ENCODE measurements at regions not wholly inside any gene's neighbourhood (a gene's known extent, or its start where the extent isn't known, plus 50 kb on each side); places are given as distances from the start of the nearest gene placed in this dataset.
"Not testable (repeated sequence)": the region's sequence is repeated elsewhere in the genome, so short reads cannot be mapped to it uniquely, and the experiment has no call there.

- DNase-seq (ENCODE audit: low spot score) = no peak
Measured at GRCh38 chr5:30596495-30597064, 596.9 kb upstream of the CDH6 start.

GRCh38 chr5:30594331-30594730 is 599.2 kb upstream of the CDH6 start:
- DNase-seq (ENCODE audit: low spot score) = no peak

- no peak for DNase-seq (ENCODE audit: low spot score)
Measured at GRCh38 chr5:30592833-30593232, 600.7 kb upstream of the CDH6 start.

GRCh38 chr5:30581198-30581935 is 612.1 kb upstream of the CDH6 start:
- DNase-seq (ENCODE audit: low spot score) = no peak

- DNase-seq (ENCODE audit: low spot score) = no peak
Measured at GRCh38 chr5:30574761-30575160, 618.7 kb upstream of the CDH6 start.

- no peak for DNase-seq (ENCODE audit: low spot score)
Measured at GRCh38 chr5:30572279-30572678, 621.2 kb upstream of the CDH6 start.

- no peak for DNase-seq (ENCODE audit: low spot score)
Measured at GRCh38 chr5:30561771-30562170, 631.7 kb upstream of the CDH6 start.

GRCh38 chr5:30551618-30552017 is 641.9 kb upstream of the CDH6 start:
- no peak for DNase-seq (ENCODE audit: low spot score)

GRCh38 chr5:30548580-30549305 is 644.7 kb upstream of the CDH6 start:
- no peak for DNase-seq (ENCODE audit: low spot score)

GRCh38 chr5:30540150-30540549 is 653.3 kb upstream of the CDH6 start:
- no peak for DNase-seq (ENCODE audit: low spot score)

GRCh38 chr5:30539004-30539634 is 654.4 kb upstream of the CDH6 start:
- no peak for DNase-seq (ENCODE audit: low spot score)

- DNase-seq (ENCODE audit: low spot score) = no peak
Measured at GRCh38 chr5:30525353-30525752, 668.1 kb upstream of the CDH6 start.

- no peak for DNase-seq (ENCODE audit: low spot score)
Measured at GRCh38 chr5:30524428-30524827, 669.1 kb upstream of the CDH6 start.

GRCh38 chr5:30523061-30523460 is 670.4 kb upstream of the CDH6 start:
- no peak for DNase-seq (ENCODE audit: low spot score)

GRCh38 chr5:30505014-30505886 is 688.2 kb upstream of the CDH6 start:
- DNase-seq (ENCODE audit: low spot score) = no peak

GRCh38 chr5:30502277-30502676 is 691.2 kb upstream of the CDH6 start:
- DNase-seq (ENCODE audit: low spot score) = no peak

GRCh38 chr5:30501065-30501464 is 692.4 kb upstream of the CDH6 start:
- no peak for DNase-seq (ENCODE audit: low spot score)

- no peak for DNase-seq (ENCODE audit: low spot score)
Measured at GRCh38 chr5:30500513-30500912, 693.0 kb upstream of the CDH6 start.

- DNase-seq (ENCODE audit: low spot score) = no peak
Measured at GRCh38 chr5:30499402-30499801, 694.1 kb upstream of the CDH6 start.

- no peak for DNase-seq (ENCODE audit: low spot score)
Measured at GRCh38 chr5:30498972-30499371, 694.5 kb upstream of the CDH6 start.

- not testable (repeated sequence) for DNase-seq (ENCODE audit: low spot score)
Measured at GRCh38 chr5:30498509-30498908, 695.0 kb upstream of the CDH6 start.

- not testable (repeated sequence) for DNase-seq (ENCODE audit: low spot score)
Measured at GRCh38 chr5:30494113-30494512, 699.4 kb upstream of the CDH6 start.
